RPMI7951 (cell line): ENCODE measurements at regions not wholly inside any gene's neighbourhood (a gene's known extent, or its start where the extent isn't known, plus 50 kb on each side); places are given as distances from the start of the nearest gene placed in this dataset.

ENCODE experiments used
- DNase-seq: peaks from one replicate; pipeline ENCODE4 v3.0.0-alpha.2; 2012; ENCODE audit warnings: low read depth

DNA sequence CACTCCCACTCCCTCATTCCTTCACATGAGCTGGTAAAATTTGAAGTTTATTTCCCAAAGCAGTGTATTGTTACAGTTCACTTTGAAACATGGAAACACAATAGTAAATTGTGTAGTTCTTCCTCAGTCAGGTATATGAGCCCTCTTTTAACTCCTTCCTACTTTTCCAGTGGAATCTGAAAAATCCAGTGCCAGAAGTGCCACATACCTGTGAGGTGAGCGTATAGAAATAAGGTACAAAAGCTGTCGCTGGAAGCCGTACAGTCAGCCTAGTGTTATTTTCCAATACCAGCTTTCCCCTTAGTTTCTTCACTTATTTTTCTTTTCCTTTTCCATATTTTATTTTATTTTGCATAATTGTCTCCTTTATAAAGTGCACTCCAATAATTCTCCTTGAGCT is 81.7 kb upstream of the CADM2 start:
- DNase-seq, result no peak

DNA sequence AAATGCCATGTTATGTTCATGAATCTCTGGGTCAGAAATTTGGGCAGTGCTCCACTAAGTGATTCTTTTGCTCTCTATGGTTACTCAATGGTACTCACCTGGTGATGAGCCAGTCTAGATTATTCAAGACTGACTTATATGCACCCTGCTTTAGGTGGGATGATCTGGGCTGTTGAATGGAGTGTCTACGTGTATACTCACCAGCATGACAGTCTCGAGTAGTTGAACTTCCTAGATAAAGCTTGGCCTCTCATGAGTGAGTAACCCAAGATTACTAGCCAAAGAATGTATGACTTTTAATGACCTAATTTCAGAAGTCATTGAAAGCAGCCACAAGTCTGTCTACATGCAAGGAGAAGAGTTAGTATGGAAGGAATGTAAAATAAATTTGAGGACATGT is 77.5 kb upstream of the CADM2 start:
- DNase-seq, result no peak

GRCh38 chr3:84885199-84885882 is 73.4 kb upstream of the CADM2 start:
- DNase-seq, result no peak

- DNase-seq, result no peak
These were observed 66.9 kb upstream of the CADM2 start for GRCh38 chr3:84891851-84892250.

DNA sequence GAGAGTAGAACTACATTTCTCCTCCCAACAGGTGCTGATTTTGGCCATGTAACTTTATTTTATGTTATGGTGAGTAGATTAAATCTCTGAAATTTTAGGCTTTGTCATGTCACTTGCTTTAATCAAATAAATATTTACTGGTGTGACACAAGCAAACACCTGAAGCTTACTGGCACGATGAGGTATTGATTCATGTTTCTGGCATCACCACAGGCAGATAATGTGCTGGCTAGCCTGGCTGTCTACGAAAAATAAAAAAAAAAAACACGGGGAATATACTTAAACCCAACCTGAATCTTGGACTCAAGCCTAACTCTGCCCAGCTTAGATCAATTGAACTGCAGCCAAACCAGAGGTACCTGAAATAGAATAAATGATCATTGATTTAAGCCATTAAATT is 65.6 kb upstream of the CADM2 start:
- DNase-seq, result no peak

- no peak for DNase-seq
These were observed 54.6 kb upstream of the CADM2 start for GRCh38 chr3:84904212-84904611.

- no peak for DNase-seq
These were observed 53.8 kb upstream of the CADM2 start for GRCh38 chr3:84904816-84905555.

- DNase-seq, result no peak
These were observed 53.3 kb upstream of the CADM2 start for GRCh38 chr3:84905556-84905920.

GRCh38 chr3:84906065-84906464 is 52.7 kb upstream of the CADM2 start:
- no peak for DNase-seq
